WTC11 (cell line): ENCODE measurements at regions not wholly inside any gene's neighbourhood (a gene's known extent, or its start where the extent isn't known, plus 50 kb on each side); places are given as distances from the start of the nearest gene placed in this dataset.

ENCODE experiments used
- CTCF ChIP-seq: fragments of 200-600 bp; IDR thresholded peaks from 2 replicates; pipeline ENCODE4 v1.8.0; 2022; ENCODE audit warnings: antibody characterized with exemption
- USF2 ChIP-seq: sonication (generic); formaldehyde crosslinking; IDR thresholded peaks from 2 replicates; pipeline ENCODE4 v1.8.1; 2023; ENCODE audit warnings: mild to moderate bottlenecking, missing genetic modification reagents, moderate library complexity

GRCh38 chr20:2228926-2229325, 66.9 kb upstream of the TGM3 start:
- TF ChIP-seq CTCF (no peak), USF2 (CRISPR knock-in tag) (no peak)
